ENCODE measurements at regions not wholly inside any gene's neighbourhood (a gene's known extent, or its start where the extent isn't known, plus 50 kb on each side); places are given as distances from the start of the nearest gene placed in this dataset.

GRCh38 chr4:27811948-27812347 lies 951.3 kb downstream of the STIM2 start:
- TF ChIP-seq CTCF (IDR thresholded peaks at IDR 0.05) (no peak), POLR2AphosphoS5 (IDR thresholded peaks at IDR 0.05; ENCODE audit: low read depth, low read length) (no peak), TCF7L2 (IDR thresholded peaks at IDR 0.05; ENCODE audit: low read depth, low read length) (no peak)

Data from Panc1 (cell line).